ENCODE measurements at regions not wholly inside any gene's neighbourhood (a gene's known extent, or its start where the extent isn't known, plus 50 kb on each side); places are given as distances from the start of the nearest gene placed in this dataset.

- TF ChIP-seq, protein P1, sequence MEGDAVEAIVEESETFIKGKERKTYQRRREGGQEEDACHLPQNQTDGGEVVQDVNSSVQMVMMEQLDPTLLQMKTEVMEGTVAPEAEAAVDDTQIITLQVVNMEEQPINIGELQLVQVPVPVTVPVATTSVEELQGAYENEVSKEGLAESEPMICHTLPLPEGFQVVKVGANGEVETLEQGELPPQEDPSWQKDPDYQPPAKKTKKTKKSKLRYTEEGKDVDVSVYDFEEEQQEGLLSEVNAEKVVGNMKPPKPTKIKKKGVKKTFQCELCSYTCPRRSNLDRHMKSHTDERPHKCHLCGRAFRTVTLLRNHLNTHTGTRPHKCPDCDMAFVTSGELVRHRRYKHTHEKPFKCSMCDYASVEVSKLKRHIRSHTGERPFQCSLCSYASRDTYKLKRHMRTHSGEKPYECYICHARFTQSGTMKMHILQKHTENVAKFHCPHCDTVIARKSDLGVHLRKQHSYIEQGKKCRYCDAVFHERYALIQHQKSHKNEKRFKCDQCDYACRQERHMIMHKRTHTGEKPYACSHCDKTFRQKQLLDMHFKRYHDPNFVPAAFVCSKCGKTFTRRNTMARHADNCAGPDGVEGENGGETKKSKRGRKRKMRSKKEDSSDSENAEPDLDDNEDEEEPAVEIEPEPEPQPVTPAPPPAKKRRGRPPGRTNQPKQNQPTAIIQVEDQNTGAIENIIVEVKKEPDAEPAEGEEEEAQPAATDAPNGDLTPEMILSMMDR (conservative IDR thresholded peaks at IDR 0.05 in 1 of 2, IDR thresholded peaks at IDR 0.05 in 1 of 2; ENCODE audit: extremely low read depth in 1 of 2, insufficient read depth in 1 of 2, low read depth in 1 of 2, low read length in 2 of 2) = no peak
- TF ChIP-seq EZH2 (IDR thresholded peaks at IDR 0.05; ENCODE audit: borderline replicate concordance, low read length) = no peak
Measured at GRCh38 chr7:131972251-131972650, 415.8 kb upstream of the PODXL start.
